ENCODE measurements at regions not wholly inside any gene's neighbourhood (a gene's known extent, or its start where the extent isn't known, plus 50 kb on each side); places are given as distances from the start of the nearest gene placed in this dataset.
"Not testable (repeated sequence)": the region's sequence is repeated elsewhere in the genome, so short reads cannot be mapped to it uniquely, and the experiment has no call there.

GRCh38 chr1:101152633-101153032 lies 84.2 kb upstream of the S1PR1 start:
- peak; percentile 15 for DNase-seq

- no peak for DNase-seq
Measured at GRCh38 chr1:101151286-101151685, 85.5 kb upstream of the S1PR1 start.

DNA sequence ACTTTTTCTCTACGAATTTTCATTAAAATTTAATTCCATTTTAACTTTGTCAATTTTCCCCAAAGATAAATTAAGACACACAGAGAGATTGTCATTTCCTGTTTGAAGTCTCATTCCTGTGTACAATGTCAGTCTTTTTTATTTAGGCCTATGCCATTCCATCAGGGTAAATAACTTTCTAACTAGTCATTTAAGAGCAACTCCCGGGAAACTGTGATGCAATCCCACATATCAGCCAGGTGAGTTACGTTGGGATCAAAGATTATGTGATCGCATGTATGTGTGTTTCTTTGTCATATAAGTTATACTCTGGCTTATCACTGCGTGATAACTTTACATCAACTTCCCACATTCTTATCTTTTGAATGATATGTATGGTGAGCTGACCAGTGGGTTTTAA lies 86.1 kb upstream of the S1PR1 start:
- peak; percentile 29 for DNase-seq

DNA sequence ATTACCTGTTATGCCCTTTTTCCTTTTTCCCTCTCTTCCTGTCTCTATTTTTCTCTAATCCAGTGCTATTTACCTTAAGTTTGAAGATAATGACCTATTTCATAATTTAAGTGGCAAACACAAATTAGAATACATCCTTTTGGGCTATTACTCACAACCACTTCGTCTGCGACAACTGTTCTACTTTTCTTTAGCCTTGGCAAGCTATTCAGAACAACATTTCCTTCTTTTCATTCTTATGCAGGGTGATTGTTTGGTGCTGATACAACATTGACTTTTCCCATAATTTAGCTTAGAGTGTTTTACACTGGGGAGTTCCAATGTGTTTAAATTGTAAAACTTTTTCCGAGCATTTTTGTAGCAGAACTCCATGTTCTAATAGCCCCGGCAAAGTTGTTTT lies 86.6 kb upstream of the S1PR1 start:
- DNase-seq, result no peak

GRCh38 chr1:101148980-101149379 lies 87.8 kb upstream of the S1PR1 start:
- no peak for DNase-seq

DNA sequence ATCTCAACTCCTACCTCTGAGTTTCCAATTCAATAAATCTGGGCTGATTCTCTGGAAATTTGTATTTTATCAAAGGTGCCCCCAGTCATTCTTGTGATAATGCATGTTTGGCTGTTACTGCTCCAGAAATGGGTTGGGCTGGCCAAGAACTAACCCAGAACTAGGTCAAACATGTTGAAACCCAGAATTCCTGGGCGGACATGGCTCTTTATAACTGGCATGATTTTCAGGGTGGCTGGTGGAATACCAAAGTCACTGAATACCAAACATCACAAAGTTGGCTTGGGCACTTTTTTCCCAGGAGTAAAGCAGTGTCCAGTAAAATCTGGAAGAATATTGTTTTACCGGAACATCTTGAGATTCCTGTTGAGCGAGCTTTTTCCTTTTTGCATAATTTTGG lies 89.4 kb upstream of the S1PR1 start:
- DNase-seq, result no peak

DNA sequence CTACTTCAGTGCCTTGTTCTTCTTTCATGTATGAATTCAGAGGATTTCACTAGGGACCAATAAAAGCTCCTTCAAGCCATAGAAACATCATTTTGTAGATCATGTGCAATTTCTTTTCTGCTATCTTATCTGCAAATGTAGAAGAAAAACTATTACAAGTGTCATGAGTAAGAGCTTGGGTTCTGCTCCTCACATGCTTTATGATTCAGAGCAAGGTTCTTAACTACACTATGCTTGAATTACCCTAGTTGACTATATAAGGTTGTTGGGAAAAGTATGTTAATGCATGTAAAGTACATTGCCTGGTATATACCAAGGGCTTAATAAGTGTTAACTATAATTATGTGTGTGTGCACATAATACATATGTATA lies 91.4 kb upstream of the S1PR1 start:
- no peak for DNase-seq

DNA sequence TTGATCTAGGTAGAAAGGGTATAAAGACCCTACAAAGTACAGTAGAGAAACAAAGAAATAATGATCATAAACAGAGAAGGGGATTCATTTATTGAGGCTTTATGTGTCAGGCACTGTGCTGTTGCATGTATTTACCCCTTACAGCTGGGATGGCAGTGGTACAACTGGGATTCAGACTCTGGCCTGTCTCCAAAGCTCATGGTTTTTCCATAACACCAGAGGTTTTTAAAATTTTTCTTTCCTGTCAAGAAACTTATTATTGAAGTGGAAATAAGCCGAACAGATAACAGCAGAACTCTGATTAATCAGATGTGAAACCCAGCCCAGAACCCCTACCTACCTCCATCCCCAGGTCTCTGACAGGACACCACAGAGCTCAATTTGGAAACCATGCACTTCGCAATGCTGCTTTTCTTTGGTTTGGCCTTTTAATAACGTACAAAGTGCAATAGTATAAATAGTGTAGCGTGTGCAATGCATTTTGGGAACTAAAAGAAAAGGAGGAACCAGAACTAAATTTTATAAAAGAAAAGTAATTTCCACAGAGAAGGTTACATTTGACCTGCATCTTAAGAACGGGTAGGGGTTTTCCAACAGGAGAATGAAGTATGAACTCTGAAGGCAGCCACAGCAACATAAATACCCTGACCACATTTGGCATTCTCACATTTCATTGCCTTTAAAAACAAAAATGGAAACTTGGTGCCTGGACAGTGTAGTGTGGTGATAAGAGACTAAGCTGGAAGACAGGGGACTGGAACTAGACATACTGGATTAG lies 92.0 kb upstream of the S1PR1 start:
- no peak for DNase-seq

DNA sequence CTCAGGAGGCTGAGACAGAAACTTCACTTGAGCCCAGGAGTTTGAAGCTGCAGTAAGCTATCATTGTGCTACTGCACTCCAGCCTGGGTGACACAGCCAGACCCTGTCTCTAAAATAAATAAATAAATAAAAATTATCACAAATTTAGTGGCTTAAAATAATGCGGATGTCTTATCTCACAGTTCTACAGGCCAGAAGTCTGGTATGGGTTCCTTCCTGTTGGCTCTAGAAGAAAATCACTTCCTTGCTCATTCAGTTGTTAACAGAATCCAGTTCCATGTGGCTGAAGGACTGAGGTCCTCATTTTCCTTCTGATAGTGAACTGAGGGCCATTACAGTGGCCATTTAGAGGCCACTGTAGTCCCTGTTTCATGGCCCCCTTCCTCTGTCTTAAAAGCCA lies 94.6 kb upstream of the S1PR1 start:
- no peak for DNase-seq

- no peak for DNase-seq
Measured at GRCh38 chr1:101141376-101141775, 95.4 kb upstream of the S1PR1 start.

DNA sequence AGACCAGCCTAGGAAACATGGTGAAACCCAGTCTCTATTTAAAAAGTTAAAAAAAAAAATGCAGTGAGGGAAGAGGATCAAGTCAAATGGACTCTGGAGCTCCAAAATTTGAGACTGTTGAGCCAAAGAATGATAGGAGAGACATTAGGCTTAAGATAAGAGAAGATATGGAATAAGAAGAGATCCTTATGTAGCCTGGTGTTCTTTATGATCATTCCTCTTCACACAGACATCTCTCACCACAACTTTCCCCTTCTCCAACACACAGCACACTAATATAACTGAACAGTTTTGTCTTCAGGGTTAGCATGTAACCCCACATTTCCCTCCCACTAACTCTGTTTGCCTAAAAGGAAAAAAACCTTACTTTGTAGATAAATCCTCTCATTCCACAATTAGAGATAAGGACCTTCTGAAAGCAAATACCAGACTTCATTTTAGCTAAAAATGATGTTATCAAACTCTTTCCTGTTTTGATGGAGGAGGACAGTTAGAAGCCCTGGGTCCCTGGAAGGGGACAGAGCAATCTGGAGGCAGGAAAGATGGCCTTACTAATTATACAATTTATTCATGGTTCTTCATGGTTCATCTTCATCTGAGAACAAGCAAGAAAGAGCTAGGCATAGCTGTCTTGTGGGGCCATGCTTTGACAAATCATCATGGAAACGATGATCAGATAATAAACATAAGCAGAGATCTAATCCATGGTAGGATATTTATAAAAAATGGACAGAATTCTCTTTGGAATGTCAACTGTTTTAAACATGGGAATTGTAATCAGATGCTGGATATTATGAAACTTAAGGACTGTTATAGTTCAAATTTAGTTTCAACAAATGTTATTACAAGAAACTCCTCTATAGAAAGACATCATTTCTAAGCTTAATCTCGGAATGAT lies 96.7 kb upstream of the S1PR1 start:
- no peak for DNase-seq

DNA sequence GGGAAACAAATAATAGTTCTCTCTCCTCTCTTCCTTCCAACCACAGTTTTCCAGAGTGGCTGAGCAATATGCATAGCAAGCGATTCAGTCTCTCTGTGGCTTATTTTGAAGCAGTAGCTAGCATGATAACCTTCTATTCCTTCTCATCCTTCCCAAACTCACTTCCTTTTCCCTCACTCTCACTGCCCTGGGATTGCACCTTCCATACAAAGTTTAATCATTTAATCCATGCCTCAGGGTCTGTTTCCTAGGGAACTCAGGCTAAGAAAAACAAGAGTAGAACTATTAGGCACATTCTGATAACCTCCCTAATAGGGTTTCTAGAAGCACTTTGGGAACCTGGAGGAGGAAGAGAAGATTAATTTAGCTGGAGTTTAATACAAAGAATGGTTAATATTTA lies 97.7 kb upstream of the S1PR1 start:
- no peak for DNase-seq

GRCh38 chr1:101137144-101138126 lies 99.4 kb upstream of the S1PR1 start:
- peak; percentile 66 for DNase-seq

DNA sequence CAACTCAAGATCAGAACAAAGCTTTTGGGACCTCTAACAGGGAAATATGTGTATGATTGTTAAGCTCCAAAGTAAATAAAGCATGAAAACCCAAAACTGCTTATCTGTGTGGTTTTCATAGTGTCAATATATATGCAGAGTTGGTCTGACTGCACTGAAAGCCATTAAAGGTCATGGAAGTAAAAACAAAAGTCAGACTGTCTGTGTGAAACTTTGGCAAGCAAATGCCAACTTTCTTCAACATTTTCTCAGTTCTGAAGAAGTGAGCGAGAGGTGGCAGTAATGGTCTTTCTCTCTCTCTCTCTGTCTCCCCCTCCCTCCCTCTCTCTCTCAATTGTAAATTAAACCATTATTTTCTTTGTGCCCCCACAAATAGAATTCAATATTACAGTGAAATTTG lies 100.1 kb upstream of the S1PR1 start:
- DNase-seq, result peak; percentile 15

- no peak for DNase-seq
Measured at GRCh38 chr1:101136271-101136670, 100.5 kb upstream of the S1PR1 start.

DNA sequence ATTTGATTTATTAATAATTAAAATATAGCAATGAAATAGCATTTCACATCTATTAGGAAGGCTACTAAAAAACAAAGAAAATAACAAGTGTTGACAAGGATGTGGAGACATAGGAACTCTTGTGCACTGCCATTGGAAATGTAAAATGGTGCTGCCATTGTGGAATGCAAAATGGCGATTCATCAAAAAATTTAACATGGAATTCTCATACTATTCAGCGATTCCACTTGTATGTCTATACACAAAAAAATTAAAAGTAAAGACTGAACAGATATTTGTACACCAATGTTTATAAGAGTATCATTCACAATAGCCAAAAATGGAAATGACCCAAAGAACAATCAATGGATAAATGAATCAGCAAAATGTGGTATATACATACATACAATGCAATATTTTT lies 101.3 kb upstream of the S1PR1 start:
- DNase-seq, result no peak

- no peak for DNase-seq
Measured at GRCh38 chr1:101131239-101131843, 105.5 kb upstream of the S1PR1 start.

GRCh38 chr1:101130673-101131072 lies 105.1 kb upstream of the DPH5 start:
- peak; percentile 15 for DNase-seq

- DNase-seq, result no peak
Measured at GRCh38 chr1:101128846-101129245, 103.3 kb upstream of the DPH5 start.

DNA sequence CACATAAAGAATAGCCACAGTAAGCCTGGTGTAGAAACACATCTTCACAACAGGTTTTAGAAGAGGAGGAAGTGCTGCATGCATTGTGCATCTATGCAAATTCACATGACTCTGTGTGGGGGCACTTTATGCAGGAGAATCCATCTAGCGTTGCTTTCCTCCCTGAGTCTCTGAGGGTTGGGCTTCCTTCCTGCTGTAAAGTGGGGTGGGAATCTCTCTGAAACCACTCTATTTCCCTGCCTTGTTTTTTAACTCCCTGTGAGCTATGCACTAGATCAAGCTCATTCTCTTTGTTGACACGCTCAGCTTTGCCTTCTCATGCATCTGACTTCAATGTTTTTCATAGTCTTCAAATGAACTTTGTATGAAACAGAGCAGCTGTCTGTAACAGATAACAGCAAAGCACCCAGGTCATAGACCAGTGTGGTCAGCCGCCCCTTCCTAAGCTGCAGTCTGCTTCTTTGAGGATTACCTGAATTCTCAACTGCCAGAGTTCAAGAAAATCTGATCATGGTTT lies 102.7 kb upstream of the DPH5 start:
- DNase-seq, result no peak

DNA sequence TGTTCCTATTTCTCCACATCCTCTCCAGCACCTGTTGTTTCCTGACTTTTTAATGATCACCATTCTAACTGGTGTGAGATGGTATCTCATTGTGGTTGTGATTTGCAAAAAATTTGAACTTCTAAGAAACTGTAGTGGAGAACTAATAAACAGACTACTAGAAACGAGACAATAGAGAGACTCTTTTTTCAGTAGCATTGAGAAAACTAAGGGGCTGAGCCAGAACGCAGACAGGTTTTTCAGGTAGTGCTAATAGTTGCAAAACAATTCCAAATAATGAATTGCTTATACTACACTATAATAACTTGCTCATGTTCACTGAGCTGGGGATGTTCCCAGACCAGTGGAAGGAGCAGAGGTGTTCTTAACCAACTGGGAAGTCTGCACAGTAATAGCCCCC lies 98.8 kb upstream of the DPH5 start:
- DNase-seq, result no peak

DNA sequence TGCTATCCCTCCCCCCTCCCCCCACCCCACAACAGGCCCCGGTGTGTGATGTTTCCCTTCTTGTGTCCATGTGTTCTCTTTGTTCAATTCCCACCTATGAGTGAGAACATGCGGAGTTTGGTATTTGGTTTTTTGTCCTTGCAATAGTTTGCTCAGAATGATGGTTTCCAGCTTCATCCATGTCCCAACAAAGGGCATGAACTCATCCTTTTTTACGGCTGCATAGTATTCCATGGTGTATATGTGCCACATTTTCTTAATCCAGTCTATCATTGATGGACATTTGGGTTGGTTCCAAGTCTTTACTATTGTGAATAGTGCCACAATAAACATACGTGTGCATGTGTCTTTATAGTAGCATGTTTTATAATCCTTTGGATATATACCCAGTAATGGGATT lies 98.3 kb upstream of the DPH5 start:
- not testable (repeated sequence) for DNase-seq

Data from fibroblast of skin of back (primary cell).